ENCODE measurements at regions not wholly inside any gene's neighbourhood (a gene's known extent, or its start where the extent isn't known, plus 50 kb on each side); places are given as distances from the start of the nearest gene placed in this dataset.

DNA sequence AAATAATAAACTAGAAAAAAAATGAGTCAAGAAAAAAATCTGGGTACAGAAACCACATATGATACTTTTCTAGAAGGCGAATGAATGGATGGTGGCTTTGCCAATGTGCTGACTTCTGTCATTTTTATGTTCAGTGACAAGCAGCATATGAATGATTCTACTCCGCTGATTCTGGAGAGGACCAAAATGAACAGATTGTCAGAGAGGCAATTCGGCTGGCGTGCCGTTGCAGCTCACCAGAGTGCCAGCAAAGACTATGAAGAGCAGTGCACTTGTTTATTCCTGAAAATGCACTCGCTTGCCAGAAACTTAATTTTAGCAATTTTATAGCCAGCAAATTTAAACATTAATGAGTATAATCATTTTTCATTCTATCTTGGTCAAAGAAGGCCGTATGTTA, 105.9 kb upstream of the NYAP2 start:
- TF ChIP-seq, protein P1, sequence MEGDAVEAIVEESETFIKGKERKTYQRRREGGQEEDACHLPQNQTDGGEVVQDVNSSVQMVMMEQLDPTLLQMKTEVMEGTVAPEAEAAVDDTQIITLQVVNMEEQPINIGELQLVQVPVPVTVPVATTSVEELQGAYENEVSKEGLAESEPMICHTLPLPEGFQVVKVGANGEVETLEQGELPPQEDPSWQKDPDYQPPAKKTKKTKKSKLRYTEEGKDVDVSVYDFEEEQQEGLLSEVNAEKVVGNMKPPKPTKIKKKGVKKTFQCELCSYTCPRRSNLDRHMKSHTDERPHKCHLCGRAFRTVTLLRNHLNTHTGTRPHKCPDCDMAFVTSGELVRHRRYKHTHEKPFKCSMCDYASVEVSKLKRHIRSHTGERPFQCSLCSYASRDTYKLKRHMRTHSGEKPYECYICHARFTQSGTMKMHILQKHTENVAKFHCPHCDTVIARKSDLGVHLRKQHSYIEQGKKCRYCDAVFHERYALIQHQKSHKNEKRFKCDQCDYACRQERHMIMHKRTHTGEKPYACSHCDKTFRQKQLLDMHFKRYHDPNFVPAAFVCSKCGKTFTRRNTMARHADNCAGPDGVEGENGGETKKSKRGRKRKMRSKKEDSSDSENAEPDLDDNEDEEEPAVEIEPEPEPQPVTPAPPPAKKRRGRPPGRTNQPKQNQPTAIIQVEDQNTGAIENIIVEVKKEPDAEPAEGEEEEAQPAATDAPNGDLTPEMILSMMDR (IDR thresholded peaks at IDR 0.05), result no peak
- TF ChIP-seq POLR2A (IDR thresholded peaks at IDR 0.05) (no peak), POLR2AphosphoS5 (IDR thresholded peaks at IDR 0.05) (no peak)

Data from upper lobe of left lung (tissue), 4 donors.